AG04450 (cell line): ENCODE measurements at regions not wholly inside any gene's neighbourhood (a gene's known extent, or its start where the extent isn't known, plus 50 kb on each side); places are given as distances from the start of the nearest gene placed in this dataset.

Experiments
- CTCF ChIA-PET: fragments of 300-600, 350-600 bp; formaldehyde crosslinking; extraction: SDS; loops from one replicate; lab custom pipeline; 2022; ENCODE audit warnings: antibody characterized with exemption, inconsistent platforms; lab: Charles Lee
- POLR2A ChIA-PET: fragments of 350-600 bp; formaldehyde crosslinking; extraction: SDS; loops from one replicate; lab custom pipeline; 2021; ENCODE audit warnings: antibody characterized with exemption, inconsistent platforms; lab: Yijun Ruan, JAX
- DNase-seq: peaks from one replicate; pipeline ENCODE4 v3.0.0-alpha.2; 2011; ENCODE audit warnings: low read depth, low spot score
- H3K27ac ChIP-seq: one replicate; pipeline ENCODE4 v1.5.1; 2012; ENCODE audit warnings: low read depth, low read length, control low read depth
- H3K27me3 ChIP-seq: one replicate; pipeline ENCODE4 v1.6.0; 2012; ENCODE audit warnings: low read length; ENCODE audit not compliant: control insufficient read depth, insufficient read depth
- H3K4me3 ChIP-seq: 2 replicates; pipeline ENCODE4 v1.5.1; 2011; ENCODE audit warnings: mild to moderate bottlenecking, low read depth, low read length, control low read depth
- H3K9me3 ChIP-seq: 2 replicates; pipeline ENCODE4 v1.5.1; 2012; ENCODE audit warnings: low read length; ENCODE audit not compliant: control insufficient read depth, insufficient read depth
- TF ChIP-seq, protein P1 (sequence below): IDR thresholded peaks from 2 replicates; pipeline ENCODE4 v1.5.1; 2011; ENCODE audit warnings: low read depth, low read length, control low read depth, inconsistent platforms

DNA sequence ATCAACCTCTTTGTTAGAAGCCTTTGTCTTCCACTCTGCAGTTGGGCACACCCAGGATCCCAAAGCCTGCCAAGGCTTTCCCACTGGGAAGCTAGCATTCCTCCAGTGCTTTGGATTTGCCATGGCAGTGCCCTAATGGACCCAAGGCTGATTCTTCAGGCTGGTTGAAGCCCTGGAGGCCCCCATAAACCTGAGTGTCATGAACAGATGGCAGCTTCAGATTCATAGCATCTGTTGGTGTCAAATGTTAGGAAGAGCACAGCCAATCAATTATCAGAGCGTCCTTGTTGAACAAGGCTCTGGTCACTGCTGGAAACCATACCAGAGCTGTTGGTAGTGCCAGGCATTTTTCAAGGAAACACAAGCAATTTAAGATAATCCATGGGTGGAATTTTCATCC lies 241.1 kb upstream of the KLF4 start:
- POLR2A ChIA-PET = no interaction called here
- TF ChIP-seq, protein P1, sequence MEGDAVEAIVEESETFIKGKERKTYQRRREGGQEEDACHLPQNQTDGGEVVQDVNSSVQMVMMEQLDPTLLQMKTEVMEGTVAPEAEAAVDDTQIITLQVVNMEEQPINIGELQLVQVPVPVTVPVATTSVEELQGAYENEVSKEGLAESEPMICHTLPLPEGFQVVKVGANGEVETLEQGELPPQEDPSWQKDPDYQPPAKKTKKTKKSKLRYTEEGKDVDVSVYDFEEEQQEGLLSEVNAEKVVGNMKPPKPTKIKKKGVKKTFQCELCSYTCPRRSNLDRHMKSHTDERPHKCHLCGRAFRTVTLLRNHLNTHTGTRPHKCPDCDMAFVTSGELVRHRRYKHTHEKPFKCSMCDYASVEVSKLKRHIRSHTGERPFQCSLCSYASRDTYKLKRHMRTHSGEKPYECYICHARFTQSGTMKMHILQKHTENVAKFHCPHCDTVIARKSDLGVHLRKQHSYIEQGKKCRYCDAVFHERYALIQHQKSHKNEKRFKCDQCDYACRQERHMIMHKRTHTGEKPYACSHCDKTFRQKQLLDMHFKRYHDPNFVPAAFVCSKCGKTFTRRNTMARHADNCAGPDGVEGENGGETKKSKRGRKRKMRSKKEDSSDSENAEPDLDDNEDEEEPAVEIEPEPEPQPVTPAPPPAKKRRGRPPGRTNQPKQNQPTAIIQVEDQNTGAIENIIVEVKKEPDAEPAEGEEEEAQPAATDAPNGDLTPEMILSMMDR = no peak

GRCh38 chr9:107727086-107727780 lies 237.7 kb upstream of the KLF4 start:
- POLR2A ChIA-PET = interaction anchor here (1.0 kb wide), 1 partner anchor 11 kb away, joined by 4 read pairs; no protein-coding TSS in a partner anchor
- TF ChIP-seq, protein P1 = no peak
- CTCF ChIA-PET = interaction anchor here (0.6 to 0.7 kb wide), 4 partner anchors 25 to 570 kb away, joined by 3 read pairs; no protein-coding TSS in a partner anchor
- DNase-seq = no peak
- Histone ChIP-seq H3K9me3 (no peaks in the 10 kb centered on the region), H3K4me3 (no peak overlapping the region), H3K27me3 (no peaks in the 10 kb centered on the region), H3K27ac (peak overlapping the region; percentile 80)

More for the DNA sequence above, 241.1 kb upstream of the KLF4 start:
- no peak overlapping the region for H3K4me3 ChIP-seq
- DNase-seq = no peak
- H3K27ac ChIP-seq = no peak overlapping the region
- CTCF ChIA-PET = no interaction called here
- no peaks in the 10 kb centered on the region for H3K27me3 ChIP-seq
- H3K9me3 ChIP-seq = no peaks in the 10 kb centered on the region

DNA sequence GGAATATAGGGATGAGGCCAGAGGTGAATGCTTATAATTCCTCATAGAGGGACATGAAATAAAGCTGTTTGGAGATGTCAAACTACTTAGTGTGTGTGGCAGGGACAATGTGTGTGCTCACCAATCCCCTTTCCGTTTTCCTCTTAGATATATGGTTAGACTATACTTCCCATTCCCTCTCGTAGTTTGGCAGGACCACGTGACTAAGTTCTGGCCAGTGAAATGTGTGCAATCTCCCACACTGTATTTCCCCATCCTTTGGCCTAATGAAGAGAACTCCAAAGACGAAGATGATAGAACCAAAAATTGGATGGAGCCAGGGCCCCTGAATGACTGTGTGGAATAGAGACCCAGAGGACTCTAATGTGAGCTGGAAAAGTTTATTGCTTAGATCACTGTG lies 233.4 kb upstream of the KLF4 start:
- CTCF ChIA-PET = no interaction called here
- POLR2A ChIA-PET = no interaction called here
- Histone ChIP-seq H3K9me3 (no peaks in the 10 kb centered on the region), H3K27ac (no peak overlapping the region), H3K27me3 (no peaks in the 10 kb centered on the region), H3K4me3 (no peak overlapping the region)
- DNase-seq = no peak
- TF ChIP-seq, protein P1 = no peak

- Histone ChIP-seq H3K27me3 (no peaks in the 10 kb centered on the region), H3K27ac (no peak overlapping the region), H3K4me3 (no peak overlapping the region), H3K9me3 (no peaks in the 10 kb centered on the region)
- POLR2A ChIA-PET = no interaction called here
- no peak for DNase-seq
- CTCF ChIA-PET = no interaction called here
- TF ChIP-seq, protein P1 = no peak
Observed at GRCh38 chr9:107721705-107722245, 232.2 kb upstream of the KLF4 start.

DNA sequence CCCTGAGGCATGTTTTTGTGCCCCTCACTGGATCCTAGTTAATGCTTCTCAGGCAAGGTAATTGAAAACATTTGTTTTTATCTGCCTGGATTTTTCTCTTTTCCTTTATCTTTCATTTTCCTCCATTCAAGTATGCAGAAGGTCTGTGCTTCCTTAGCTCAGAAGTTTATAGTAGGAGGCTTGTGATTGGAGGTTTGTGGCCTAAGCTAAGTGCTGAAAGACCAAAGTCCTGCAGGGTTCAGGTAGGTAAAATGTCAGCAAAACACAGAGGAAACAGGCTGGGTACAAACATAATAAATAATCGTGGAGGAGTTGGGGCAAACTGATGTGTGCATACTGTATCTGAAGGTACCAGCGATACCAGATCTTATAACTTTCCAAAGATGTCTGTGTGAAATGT lies 230.9 kb upstream of the KLF4 start:
- Histone ChIP-seq H3K9me3 (no peaks in the 10 kb centered on the region), H3K27ac (no peak overlapping the region), H3K4me3 (no peak overlapping the region), H3K27me3 (no peaks in the 10 kb centered on the region)
- TF ChIP-seq, protein P1 = no peak
- no peak for DNase-seq
- POLR2A ChIA-PET = no interaction called here
- CTCF ChIA-PET = no interaction called here
